G401.6 (cell line): ENCODE measurements at regions not wholly inside any gene's neighbourhood (a gene's known extent, or its start where the extent isn't known, plus 50 kb on each side); places are given as distances from the start of the nearest gene placed in this dataset.
"Not testable (repeated sequence)": the region's sequence is repeated elsewhere in the genome, so short reads cannot be mapped to it uniquely, and the experiment has no call there.

Experiments
- FAIRE-seq: peaks from 2 replicates; lab custom pipeline; 2012; peaks lifted over from hg19 to GRCh38; lab: Jason Lieb, UNC

DNA sequence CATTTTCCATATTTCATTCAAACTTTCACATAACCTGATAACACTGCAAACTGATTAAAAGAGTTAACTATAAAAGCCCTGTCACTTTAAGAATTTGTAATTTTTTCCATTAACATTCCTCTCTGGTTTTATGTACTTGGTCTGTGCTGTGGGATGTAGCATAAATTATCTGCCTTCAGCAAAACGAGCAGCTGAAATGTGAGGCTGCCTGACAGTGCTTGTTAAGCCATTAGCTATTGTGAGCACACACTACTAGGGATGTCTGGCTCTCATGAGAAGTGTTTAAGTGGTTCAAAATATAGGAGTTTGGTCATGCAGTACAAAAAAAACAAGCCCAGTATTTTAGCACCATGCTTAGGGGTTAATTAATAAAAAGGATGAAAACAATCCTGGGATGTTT is 63.0 kb downstream of the HOXA1 start:
- no peak for FAIRE-seq

DNA sequence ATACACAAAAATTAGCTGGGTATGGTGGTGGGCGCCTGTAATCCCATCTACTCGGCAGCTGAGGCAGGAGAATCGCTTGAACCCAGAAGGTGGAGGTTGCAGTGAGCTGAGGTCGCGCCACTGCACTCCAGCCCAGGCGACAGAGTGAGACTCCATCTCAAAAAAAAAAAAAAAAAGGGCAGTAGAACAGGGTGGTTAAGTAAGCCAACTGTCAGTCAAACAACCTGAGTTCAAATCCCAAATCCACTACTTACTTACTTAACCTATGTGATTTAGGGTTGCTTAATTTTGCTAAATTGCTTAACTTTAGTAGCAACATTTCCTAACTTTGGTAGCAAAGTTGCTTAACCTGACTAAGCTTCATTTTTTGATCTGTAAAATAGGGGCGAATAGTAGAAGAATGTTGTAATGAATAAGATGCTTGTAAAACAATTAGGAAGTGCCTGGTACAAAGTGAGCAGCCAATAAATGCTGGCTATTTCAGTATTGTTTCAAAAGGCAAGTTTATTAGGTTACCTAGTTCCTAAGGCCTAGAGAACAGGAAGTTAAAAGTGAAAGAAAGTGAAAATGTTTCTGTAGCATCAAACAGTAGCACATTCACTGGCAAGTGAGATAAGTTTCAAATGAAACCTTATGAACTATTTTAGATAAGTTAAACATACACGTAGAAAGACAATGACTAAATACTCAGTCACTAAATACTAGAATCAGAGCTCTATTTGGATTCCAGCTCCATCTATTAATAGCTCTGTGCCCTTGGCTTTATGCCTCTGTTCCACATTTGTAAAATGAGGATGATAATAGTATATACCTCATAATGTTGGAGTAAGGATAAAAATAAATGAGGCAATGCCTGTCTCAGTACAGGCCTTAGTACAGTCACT is 64.3 kb downstream of the HOXA1 start:
- peak; percentile 8 for FAIRE-seq

DNA sequence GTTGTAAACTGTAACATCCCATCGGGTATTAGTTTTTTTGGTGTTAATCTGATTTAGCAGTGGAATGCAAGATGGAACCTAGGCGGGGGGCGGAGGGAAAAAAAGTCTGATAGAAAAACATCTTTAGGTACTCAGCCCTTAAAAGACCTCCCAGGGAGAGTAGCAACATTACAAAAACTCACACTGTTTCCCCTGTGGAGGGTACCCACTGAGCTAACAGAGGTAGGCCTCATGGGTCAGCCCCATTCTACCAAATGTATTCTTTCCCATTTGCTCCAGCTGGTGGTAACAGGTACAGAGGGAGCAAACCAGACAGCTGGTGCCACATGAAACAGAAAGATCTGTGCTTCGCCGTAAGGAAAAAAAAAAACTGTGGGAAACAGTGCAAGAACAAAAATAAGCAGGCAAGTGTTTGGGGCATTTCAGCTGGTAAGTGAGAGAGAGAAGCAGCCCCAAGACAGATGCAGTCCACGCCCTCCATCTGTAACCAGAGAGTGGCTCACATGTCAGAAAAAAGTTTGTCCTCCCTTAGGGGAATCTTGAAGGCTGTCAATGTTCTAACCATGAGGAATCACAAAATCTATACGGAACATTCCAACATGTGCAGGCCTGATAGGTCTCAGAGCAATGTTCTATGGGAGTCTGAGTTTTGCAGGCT is 65.3 kb downstream of the HOXA1 start:
- no peak for FAIRE-seq

DNA sequence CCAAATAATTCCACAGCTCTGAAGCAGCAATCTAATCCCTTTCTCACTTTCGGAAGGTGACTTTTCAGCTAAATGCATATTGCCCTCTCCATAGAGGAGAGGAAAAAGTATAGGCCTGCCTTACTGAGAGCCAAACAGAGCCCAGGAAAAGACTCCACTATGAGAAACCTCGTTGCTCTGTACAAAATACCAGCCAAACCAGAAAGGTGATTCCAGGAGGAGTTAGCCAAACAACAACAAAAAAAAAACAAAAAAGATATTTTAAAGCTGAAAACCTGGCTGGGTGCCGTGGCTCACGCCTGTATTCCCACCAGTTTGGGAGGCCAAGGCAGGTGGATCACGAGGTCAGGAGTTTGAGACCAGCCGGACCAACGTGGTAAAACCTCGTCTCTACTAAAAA is 70.5 kb downstream of the HOXA1 start:
- FAIRE-seq: no peak

DNA sequence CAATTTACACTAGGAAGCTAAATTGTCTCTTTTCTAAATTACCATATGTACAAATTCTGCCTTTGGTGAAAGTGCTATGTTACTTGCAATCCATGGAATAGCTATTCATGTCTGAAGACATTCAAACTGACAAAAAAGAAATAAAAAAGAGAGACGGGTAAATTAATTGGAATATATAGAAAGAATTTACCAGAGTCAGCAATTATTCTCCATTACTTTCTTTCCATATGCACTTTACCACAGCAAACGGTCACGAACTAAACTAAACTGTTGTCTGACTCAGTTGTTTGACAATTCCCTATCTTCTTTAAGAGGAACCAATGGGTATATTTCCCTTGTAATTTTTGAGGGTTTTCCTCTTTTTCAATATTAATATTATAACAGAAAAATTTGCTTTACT is 85.7 kb downstream of the HOXA1 start:
- peak; percentile 33 for FAIRE-seq

DNA sequence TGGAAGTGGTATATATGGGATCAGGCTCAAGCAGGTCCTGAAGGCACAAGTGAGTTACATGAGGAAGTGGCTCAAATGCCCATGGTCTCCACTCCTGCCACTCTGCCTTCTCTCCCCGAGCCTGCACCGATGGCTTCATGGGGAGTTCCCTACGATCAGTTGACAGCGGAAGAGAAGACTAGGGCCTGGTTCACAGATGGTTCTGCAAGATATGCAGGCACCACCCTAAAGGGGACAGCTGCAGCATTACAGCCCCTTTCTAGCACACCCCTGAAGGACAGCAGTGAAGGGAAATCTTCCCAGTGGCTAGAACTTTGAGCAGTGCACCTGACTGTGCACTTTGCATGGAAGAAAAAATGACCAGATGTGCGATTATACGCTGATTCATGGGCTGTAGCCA is 95.3 kb downstream of the HOXA1 start:
- FAIRE-seq: no peak

DNA sequence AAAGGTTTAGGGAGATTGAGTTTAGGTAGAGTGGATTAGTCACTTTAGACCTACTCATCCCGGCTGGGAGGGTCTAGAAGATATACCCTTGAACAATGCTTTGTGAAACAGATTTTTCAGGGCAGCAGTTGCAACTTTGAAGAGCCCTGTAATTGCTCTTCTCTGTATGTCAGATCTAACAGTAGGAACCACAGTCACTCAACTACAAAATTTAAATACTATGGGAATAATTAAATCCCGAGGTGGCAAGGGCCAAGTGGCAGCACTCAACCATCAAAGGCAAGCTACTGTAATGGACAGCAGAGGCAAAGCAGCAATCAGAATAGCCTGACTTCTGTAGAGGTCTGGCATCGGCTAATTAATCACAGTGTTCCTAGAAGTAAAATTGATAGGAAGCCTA is 97.5 kb downstream of the HOXA1 start:
- not testable (repeated sequence) for FAIRE-seq

DNA sequence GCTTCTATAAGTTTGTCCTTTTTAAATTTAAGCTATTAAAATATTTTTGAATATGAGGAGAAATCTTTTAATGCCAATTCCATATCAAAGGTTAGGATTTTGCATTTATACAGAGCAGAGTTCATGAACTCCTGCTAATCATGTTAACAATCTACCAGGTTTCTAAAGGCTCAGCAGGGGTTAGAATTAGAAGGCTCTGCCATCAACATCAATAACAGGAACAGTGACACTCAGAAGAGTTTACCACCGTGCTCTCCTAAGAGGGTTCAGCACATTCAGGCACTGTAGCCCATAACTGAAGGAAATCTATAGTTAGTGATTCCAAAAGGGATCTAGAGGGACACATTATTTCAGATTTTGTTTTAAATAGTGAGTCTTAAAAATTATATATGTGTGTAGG is 100.1 kb downstream of the HOXA1 start:
- no peak for FAIRE-seq

DNA sequence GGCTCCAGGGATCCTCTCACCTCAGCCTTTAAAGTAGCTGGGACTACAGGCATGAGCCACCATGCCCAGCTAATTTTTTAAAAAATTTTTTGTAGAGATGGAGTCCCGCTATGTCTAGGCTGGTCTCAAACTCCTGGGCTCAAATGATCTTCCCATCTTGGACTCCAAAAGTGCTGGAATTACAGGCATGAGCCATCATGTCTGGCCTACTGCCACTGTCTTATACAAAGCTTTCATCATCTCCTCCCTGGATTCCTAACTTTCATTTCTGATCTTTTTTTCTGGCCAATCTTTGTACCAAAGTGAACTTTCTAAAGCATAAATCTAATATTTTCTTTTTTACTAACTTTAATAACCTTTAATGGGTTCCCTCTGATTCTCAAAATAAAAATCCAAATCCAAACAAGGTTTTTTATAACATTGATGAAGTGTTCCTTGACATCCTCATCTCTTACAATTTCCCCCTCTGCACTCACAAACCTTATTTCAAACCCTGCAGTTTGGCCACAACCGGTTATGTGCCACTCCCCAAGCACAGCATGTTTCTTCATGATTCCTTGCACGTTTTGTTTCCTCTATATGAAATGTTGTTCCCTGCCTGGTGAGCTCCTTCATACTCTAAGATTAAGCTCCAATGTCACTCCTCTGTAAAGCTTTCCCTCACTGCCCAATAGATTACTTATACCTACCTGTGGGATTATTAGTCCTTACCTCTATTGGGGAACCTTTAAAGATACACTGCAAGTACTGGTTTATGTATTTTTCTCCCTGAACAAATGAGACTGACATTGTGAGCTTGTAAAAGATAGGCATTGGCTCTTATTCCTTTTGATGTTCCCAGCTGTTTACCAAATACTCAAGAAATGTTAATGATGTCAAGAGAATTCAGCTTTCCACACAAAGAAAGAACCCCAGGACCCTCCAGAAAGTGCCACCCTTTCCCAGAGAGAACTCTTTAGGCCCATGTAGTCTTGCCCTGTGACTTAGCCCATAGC is 101.7 kb downstream of the HOXA1 start:
- no peak for FAIRE-seq

DNA sequence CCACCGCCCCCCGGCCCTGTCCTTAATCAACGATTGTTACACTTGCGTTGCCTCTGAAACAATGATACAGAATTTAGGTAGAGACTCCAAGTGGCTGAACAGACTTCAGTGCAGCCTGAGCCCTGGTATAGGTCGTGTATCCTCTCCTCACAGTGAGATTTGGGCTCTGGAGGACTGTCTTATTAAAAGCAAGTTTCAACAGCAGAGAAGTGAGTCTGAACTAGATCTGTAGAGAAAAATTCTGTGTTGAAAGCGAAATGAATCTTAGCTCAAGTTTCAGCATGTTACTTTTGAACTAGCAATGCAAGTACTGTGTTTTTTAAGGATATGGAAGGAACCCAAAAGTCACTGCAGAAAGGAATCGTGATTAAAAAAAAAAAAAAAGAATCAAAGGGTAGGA is 103.1 kb downstream of the HOXA1 start:
- no peak for FAIRE-seq

DNA sequence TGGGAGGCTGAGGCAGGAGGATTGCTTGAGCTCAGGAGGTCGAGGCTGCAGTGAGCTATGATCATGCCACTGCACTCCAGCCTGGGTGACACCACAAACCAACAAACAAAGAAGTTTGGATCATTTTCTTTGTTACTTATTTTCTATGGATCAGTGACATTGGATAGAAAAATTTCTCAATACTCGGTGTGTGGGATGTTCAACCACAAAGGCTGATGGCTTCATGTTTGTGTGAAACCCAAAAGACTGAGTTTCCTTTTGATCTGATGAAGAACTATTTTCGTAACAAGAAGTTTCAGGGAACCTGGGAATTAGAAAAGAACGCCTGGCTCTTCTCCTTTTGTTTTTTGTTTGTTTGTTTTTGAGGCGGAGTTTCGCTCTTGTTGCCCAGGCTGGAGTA is 104.0 kb downstream of the HOXA1 start:
- FAIRE-seq: no peak

DNA sequence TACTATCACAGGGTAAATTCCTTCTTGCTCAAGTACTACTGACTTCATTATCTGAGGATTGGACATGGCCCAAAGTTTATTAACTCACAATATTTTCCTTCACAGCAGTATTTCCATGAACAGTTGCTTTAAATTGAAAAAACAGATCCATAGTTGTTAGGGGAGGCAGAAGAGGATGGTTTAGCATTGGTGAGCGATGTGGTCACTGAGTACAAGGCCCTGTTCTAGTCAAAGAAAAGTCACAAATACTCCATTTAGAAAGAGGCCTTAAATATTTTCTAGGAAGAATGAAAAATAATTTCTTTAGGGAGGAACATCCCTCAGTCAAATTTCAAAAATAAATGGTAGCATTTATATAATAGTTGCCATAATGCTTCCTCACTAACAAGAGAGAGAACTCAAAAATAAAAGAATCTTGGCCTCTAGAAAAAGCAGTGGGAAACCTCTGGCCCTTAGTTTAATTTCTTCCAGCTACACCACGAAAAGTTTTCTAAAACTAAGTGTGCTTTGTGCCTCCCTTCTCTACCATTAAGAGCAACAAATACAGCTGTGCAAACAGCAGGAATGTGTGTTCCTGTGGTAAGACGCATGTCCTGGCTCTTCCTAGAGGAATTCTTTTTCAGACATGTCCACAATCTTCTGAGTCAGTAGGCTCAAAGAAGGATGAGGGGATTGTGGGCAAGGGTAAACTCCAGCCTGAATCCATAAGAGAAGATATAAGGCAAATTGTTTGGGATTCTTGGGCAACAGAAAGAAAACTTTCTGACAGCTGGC is 105.7 kb downstream of the HOXA1 start:
- FAIRE-seq: no peak

DNA sequence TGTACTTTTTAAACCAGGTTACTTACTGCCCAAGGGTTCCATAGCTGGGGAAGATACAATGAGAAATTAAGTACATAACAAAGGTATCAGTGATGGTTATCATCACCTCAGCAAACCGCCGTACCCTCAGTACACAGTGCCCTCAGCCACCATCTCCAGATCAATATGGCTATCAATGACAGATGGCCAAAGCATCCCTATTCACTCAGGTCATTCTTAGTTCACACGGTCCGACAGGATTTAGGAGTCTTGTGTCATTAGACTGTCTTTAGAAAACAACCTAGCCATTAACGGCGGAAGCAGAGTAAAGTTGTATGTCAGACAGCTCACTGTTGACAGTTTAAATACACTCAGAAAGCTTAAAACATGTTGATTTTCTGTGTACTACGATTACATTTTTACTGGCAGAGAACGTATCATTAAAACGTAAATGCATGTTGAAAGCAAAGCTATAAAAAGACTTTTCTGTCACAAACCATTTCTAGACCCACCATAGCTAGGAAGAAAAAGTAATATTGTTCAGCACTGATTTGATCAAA is 106.9 kb downstream of the HOXA1 start:
- FAIRE-seq: no peak

DNA sequence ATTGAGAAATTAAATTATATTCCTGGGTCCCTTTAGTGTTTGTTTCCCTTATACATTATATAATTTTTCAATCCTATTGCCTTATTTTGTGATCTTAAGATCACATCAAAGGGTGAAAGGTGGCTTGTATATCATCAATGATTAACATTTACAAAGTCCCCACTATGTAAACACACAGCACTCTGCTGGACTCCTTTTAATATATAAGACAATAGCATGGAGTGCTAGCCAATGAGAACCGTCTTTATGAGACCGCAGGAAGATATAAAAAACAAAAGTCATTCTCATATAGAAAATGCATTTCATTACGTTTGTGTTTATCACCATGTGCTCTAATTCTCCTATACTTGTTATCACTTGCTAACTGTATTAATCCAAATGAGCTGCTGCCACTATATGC is 108.5 kb downstream of the HOXA1 start:
- FAIRE-seq: no peak

DNA sequence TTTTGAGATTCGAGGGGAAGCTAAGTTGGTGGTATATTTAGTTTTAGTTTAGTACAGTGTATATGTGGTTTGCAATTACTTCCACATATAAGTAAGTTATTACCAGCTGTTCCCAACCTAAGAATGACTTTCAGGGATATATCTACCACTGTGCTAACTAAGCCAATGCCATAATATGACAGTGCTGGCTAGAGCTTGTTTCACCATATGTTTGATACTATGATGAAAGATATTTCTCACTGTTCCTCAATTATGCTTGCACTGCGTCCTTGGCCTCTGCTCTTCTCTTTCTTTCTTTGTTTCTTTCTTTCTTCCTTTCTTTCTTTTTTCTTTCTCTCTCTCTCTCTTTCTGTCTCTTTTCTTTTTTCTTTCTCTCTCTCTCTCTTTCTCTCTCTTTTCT is 113.8 kb upstream of the SKAP2 start:
- FAIRE-seq: no peak

DNA sequence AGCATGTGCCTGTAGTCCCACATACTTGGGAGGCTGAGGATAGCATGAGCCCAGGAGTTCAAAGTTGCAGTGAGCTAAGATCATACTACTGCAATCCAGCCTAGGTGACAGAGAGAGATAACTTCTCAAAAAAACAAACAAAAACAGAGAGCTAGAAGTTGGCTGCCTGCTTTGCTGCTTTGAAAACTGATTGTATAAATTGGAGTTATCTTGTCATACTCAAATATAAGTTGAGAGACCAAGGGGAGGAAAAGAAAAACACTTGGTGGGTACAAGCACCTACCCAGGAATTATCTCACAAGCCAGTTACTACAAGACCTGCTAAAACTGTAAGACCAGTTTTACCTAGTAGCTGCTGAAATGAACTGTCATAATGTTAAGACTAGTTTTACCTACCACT is 112.5 kb upstream of the SKAP2 start:
- no peak for FAIRE-seq

DNA sequence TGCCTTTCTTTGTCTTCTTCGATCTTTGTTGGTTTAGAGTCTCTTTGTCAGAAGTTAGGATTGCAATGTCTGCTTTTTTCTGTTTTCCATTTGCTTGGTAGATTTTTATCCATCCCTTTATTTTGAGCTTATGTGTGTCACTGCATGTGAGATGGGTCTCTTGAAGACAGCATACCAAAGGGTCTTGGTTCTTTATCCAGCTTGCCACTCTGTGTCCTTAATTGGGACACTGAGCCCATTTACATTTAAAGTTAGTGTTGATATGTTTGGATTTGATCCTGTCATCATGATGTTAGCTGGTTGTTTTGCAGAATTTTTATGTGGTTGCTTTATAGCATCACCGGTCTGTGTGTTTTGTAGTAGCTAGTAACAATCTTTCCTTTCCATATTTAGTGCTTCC is 107.5 kb upstream of the SKAP2 start:
- peak; percentile 19 for FAIRE-seq

DNA sequence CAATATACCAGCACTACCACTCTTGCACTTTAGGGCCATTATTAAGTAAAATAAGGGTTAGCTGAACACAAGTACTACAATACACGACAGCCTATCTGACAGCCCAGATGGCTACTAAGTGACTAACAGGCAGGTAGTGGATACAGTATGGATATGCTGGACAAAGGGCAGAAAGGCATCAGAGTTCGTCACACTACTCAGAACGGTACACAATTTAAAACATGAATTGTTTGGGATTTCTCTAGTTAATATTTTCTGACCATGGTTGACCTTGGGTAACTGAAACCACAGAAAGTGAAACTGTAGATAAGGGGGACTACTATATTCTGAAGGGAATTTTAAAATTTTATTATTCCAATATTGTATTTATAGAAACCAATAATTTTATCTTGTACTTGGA is 101.3 kb upstream of the SKAP2 start:
- FAIRE-seq: no peak

DNA sequence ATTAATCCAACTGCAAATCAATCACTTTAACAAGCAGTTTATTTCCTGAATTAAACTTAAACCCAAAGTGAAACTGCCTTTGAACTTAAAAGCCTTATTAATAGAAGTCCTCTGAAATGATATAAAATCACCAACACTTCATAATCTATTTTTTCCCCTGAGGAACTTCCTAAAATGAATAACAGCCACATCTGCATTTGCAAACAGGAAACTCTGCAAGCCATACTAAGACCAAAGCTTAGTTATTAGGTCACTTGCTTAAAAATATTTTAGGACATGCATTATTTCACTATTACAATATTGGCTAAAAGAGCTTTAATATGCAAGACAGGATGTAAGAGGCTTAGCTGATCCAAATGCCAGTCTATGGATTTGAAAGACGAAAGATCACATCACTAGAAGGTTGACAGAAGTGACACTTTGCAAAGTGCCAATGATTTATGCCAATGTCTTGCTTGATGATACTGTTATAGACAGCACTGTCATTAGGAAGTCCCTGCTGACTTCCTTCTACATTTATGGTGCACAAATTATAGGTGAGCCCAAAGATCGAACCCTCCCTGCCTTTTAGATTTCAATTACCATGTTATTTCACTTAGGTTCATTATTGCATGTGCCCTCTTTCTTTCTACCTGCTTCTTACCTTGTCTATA is 99.9 kb upstream of the SKAP2 start:
- FAIRE-seq: peak; percentile 74

DNA sequence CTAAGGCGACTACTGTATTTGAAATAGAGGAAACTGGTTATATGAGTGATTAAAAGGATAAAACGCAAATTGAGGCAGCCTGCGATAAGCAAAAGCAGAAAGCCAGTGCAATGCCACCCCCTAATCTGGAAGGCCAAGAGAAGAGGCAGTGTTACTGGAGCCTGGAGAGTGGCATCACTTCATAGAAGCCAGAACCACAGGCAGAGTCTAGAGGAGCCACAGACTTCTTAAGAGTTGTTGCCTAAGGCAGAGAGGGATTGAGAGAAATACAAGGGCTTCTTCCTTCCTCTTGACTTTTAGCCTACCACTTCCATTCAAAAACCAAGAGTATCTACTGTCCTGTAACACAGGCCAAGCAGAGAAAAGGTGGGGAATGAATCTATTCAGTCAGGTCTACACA is 94.9 kb upstream of the SKAP2 start:
- FAIRE-seq: no peak

DNA sequence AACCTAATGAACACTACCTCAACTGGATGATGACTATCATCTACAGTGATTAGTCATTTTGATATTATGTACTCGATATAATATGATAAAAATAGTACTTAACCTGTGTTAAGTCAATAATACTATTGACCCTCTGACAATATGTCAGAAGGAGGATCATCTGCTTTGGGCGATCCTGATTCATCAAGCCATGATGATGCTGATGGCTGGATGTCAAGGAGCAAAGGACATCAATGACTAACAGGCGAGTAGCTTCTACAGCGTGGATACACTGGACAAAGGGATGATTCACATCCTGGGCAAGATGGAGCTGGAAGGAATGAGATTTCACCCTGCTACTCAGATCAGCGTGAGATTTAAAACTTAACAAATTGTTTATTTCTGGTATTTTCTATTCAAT is 94.4 kb upstream of the SKAP2 start:
- FAIRE-seq: no peak
